Calu3 (cell line): ENCODE measurements at regions not wholly inside any gene's neighbourhood (a gene's known extent, or its start where the extent isn't known, plus 50 kb on each side); places are given as distances from the start of the nearest gene placed in this dataset.

Experiments used
- BruUV-seq: library from RNA; stranded (reverse); fragments of 400-500 nt; replicated peaks from 2 replicates; lab custom pipeline; 2021; lab: Mats Ljungman, UMichigan
- CTCF ChIA-PET: fragments of 300-600 bp; sonication (Branson Sonifier 250); formaldehyde crosslinking; loops from one replicate; lab custom pipeline; 2022; ENCODE audit warnings: antibody characterized with exemption; lab: Charles Lee
- DNase-seq: peaks from one replicate; pipeline ENCODE4 v3.0.0; 2022
- H3K27ac Mint-ChIP-seq: one replicate; pipeline ENCODE4 v1.8.0; 2022; ENCODE audit warnings: mixed read lengths; ENCODE audit not compliant: unreplicated experiment
- H3K27me3 Mint-ChIP-seq: one replicate; pipeline ENCODE4 v1.8.0; 2022; ENCODE audit warnings: mixed read lengths; ENCODE audit not compliant: unreplicated experiment
- H3K36me3 Mint-ChIP-seq: one replicate; pipeline ENCODE4 v1.8.0; 2022; ENCODE audit warnings: mild to moderate bottlenecking, moderate library complexity, mixed read lengths; ENCODE audit not compliant: insufficient read depth, unreplicated experiment
- H3K4me1 Mint-ChIP-seq: one replicate; pipeline ENCODE4 v1.8.0; 2022; ENCODE audit warnings: mild to moderate bottlenecking, low read depth, mixed read lengths; ENCODE audit not compliant: unreplicated experiment
- H3K4me3 Mint-ChIP-seq: one replicate; pipeline ENCODE4 v1.8.0; 2022; ENCODE audit warnings: mild to moderate bottlenecking, low read depth, moderate library complexity, mixed read lengths; ENCODE audit not compliant: unreplicated experiment
- H3K9me3 Mint-ChIP-seq: one replicate; pipeline ENCODE4 v1.8.0; 2022; ENCODE audit warnings: low read depth, mixed read lengths; ENCODE audit not compliant: unreplicated experiment
- CTCF ChIP-seq: fragments of 200-600 bp; IDR thresholded peaks from one replicate; pipeline ENCODE4 v1.8.0; 2022; ENCODE audit warnings: antibody characterized with exemption; ENCODE audit not compliant: unreplicated experiment
- intact Hi-C: fragments of 100-400 bp; cut with micrococcal nuclease; formaldehyde crosslinking; loops from one replicate; pipeline ENCODE4 v1.10.0; 2022; ENCODE audit not compliant: unreplicated experiment

- CTCF ChIA-PET: no interaction called here
- H3K9me3 Mint-ChIP-seq: no peaks in the 10 kb centered on the region
- no peaks in the 10 kb centered on the region for H3K36me3 Mint-ChIP-seq
- no peak for TF ChIP-seq CTCF
- intact Hi-C loops: no loop called here
- H3K4me3 Mint-ChIP-seq: no peak overlapping the region
- no peaks in the 10 kb centered on the region for H3K4me1 Mint-ChIP-seq
- DNase-seq: peak; percentile 7
- H3K27ac Mint-ChIP-seq: no peak overlapping the region
- H3K27me3 Mint-ChIP-seq: no peaks in the 10 kb centered on the region
- BruUV-seq: no TSS peak
Measured at GRCh38 chr12:68559246-68559645, 51.5 kb upstream of the RAP1B start.

GRCh38 chr12:68559984-68560850 lies 50.5 kb upstream of the RAP1B start:
- CTCF ChIA-PET: no interaction called here
- Mint-ChIP-seq H3K27me3 (no peaks in the 10 kb centered on the region), H3K4me3 (no peak overlapping the region)

GRCh38 chr12:68560851-68561422 lies 49.8 kb upstream of the RAP1B start:
- no peak for TF ChIP-seq CTCF
- Mint-ChIP-seq H3K27me3 (no peaks in the 10 kb centered on the region), H3K27ac (no peak overlapping the region), H3K4me3 (no peak overlapping the region), H3K4me1 (peaks cover 9% of the 10 kb centered on the region), H3K9me3 (no peaks in the 10 kb centered on the region), H3K36me3 (no peaks in the 10 kb centered on the region)
- intact Hi-C loops: no loop called here
- CTCF ChIA-PET: no interaction called here
- BruUV-seq: no TSS peak
- no peak for DNase-seq

More at GRCh38 chr12:68559984-68560850, 50.5 kb upstream of the RAP1B start:
- no TSS peak for BruUV-seq
- no peak overlapping the region for H3K27ac Mint-ChIP-seq
- no peaks in the 10 kb centered on the region for H3K9me3 Mint-ChIP-seq
- peaks cover 2% of the 10 kb centered on the region for H3K4me1 Mint-ChIP-seq
- DNase-seq: no peak
- no peaks in the 10 kb centered on the region for H3K36me3 Mint-ChIP-seq
- TF ChIP-seq CTCF: no peak
- intact Hi-C loops: no loop called here
